Activated B cell treated with CpG ODN at 0.5 μM for 24 hours (primary cell): ENCODE measurements at regions not wholly inside any gene's neighbourhood (a gene's known extent, or its start where the extent isn't known, plus 50 kb on each side); places are given as distances from the start of the nearest gene placed in this dataset.

Source experiments
- ATAC-seq: fragments of 200-7000 bp; cut with Tn5 transposase; one replicate; pipeline ENCODE4 v1.10.0; 2021; ENCODE audit warnings: low read depth, mild to moderate bottlenecking, moderate library complexity
- CTCF ChIA-PET: fragments of 350-600 bp; sonication (Branson Sonifier 250); formaldehyde crosslinking; loops from one replicate; lab custom pipeline; 2021; ENCODE audit warnings: antibody characterized with exemption; lab: Charles Lee
- POLR2A ChIA-PET: fragments of 350-600 bp; sonication (Branson Sonifier 250); formaldehyde crosslinking; loops from one replicate; lab custom pipeline; 2021; ENCODE audit warnings: antibody characterized with exemption; lab: Charles Lee
- DNase-seq: peaks from one replicate; pipeline ENCODE4 v3.0.0; 2022
- H3K27ac Mint-ChIP-seq: one replicate; pipeline ENCODE4 v1.8.0; 2020; ENCODE audit warnings: mixed read lengths
- H3K27me3 Mint-ChIP-seq: one replicate; pipeline ENCODE4 v1.8.0; 2021; ENCODE audit warnings: mixed read lengths
- H3K36me3 Mint-ChIP-seq: one replicate; pipeline ENCODE4 v1.8.0; 2021; ENCODE audit warnings: low read depth, mixed read lengths
- H3K4me1 Mint-ChIP-seq: one replicate; pipeline ENCODE4 v1.8.0; 2021; ENCODE audit warnings: mixed read lengths
- H3K4me3 Mint-ChIP-seq: one replicate; pipeline ENCODE4 v1.8.0; 2020; ENCODE audit warnings: mild to moderate bottlenecking, mixed read lengths
- H3K9me3 Mint-ChIP-seq: one replicate; pipeline ENCODE4 v1.8.0; 2020; ENCODE audit warnings: mixed read lengths
- CTCF ChIP-seq: fragments of 200-600 bp; IDR thresholded peaks from one replicate; pipeline ENCODE4 v1.8.0; 2022; ENCODE audit warnings: antibody characterized with exemption, mild to moderate bottlenecking
- intact Hi-C: fragments of 100-400 bp; cut with micrococcal nuclease; formaldehyde crosslinking; loops from one replicate; pipeline ENCODE4 v1.15.1; 2024

- H3K36me3 Mint-ChIP-seq = no peaks in the 10 kb centered on the region
- no peaks in the 10 kb centered on the region for H3K27me3 Mint-ChIP-seq
- no peak overlapping the region for H3K27ac Mint-ChIP-seq
- peaks cover 5% of the 10 kb centered on the region for H3K9me3 Mint-ChIP-seq
- intact Hi-C loops = no loop called here
- no peak for DNase-seq
- H3K4me1 Mint-ChIP-seq = no peaks in the 10 kb centered on the region
- no peak overlapping the region for H3K4me3 Mint-ChIP-seq
- POLR2A ChIA-PET = no interaction called here
- ATAC-seq = no peak
- CTCF ChIA-PET = no interaction called here
- TF ChIP-seq CTCF = no peak
Observed at GRCh38 chr2:149924028-149924427, 336.5 kb upstream of the MMADHC start.

- ChIA-PET POLR2A (no interaction called here), CTCF (no interaction called here)
- H3K36me3 Mint-ChIP-seq = no peaks in the 10 kb centered on the region
- no peaks in the 10 kb centered on the region for H3K27me3 Mint-ChIP-seq
- ATAC-seq (no peak), DNase-seq (no peak)
- intact Hi-C loops = no loop called here
- no peaks in the 10 kb centered on the region for H3K4me1 Mint-ChIP-seq
- no peak for TF ChIP-seq CTCF
- H3K9me3 Mint-ChIP-seq = peaks cover 13% of the 10 kb centered on the region
- H3K4me3 Mint-ChIP-seq = no peak overlapping the region
- no peak overlapping the region for H3K27ac Mint-ChIP-seq
Observed at GRCh38 chr2:149921911-149922616, 334.5 kb upstream of the MMADHC start.

GRCh38 chr2:149920389-149920788 lies 332.8 kb upstream of the MMADHC start:
- H3K36me3 Mint-ChIP-seq = no peaks in the 10 kb centered on the region
- no peaks in the 10 kb centered on the region for H3K27me3 Mint-ChIP-seq
- no peak overlapping the region for H3K27ac Mint-ChIP-seq
- intact Hi-C loops = no loop called here
- POLR2A ChIA-PET = no interaction called here
- CTCF ChIA-PET = no interaction called here
- no peak overlapping the region for H3K4me3 Mint-ChIP-seq
- peaks cover 14% of the 10 kb centered on the region for H3K9me3 Mint-ChIP-seq
- no peak for TF ChIP-seq CTCF
- DNase-seq (no peak), ATAC-seq (no peak)
- H3K4me1 Mint-ChIP-seq = no peaks in the 10 kb centered on the region

GRCh38 chr2:149915151-149915550 lies 327.6 kb upstream of the MMADHC start:
- no peak for TF ChIP-seq CTCF
- no peaks in the 10 kb centered on the region for H3K4me1 Mint-ChIP-seq
- no peaks in the 10 kb centered on the region for H3K27me3 Mint-ChIP-seq
- POLR2A ChIA-PET = no interaction called here
- intact Hi-C loops = no loop called here
- no peak overlapping the region for H3K4me3 Mint-ChIP-seq
- H3K9me3 Mint-ChIP-seq = peaks cover 14% of the 10 kb centered on the region
- DNase-seq (no peak), ATAC-seq (no peak)
- no peaks in the 10 kb centered on the region for H3K36me3 Mint-ChIP-seq
- CTCF ChIA-PET = no interaction called here
- H3K27ac Mint-ChIP-seq = no peak overlapping the region

- ChIA-PET CTCF (no interaction called here), POLR2A (no interaction called here)
- no peak overlapping the region for H3K27ac Mint-ChIP-seq
- H3K27me3 Mint-ChIP-seq = no peaks in the 10 kb centered on the region
- H3K4me3 Mint-ChIP-seq = no peak overlapping the region
- intact Hi-C loops = no loop called here
- H3K4me1 Mint-ChIP-seq = no peaks in the 10 kb centered on the region
- DNase-seq (no peak), ATAC-seq (no peak)
- H3K9me3 Mint-ChIP-seq = no peaks in the 10 kb centered on the region
- no peaks in the 10 kb centered on the region for H3K36me3 Mint-ChIP-seq
- no peak for TF ChIP-seq CTCF
Observed at GRCh38 chr2:149908726-149909683, 321.4 kb upstream of the MMADHC start.
